ENCODE measurements at regions not wholly inside any gene's neighbourhood (a gene's known extent, or its start where the extent isn't known, plus 50 kb on each side); places are given as distances from the start of the nearest gene placed in this dataset.
A peak's percentile ranks its signal among the peaks of the same experiment; 100 is the strongest.

GRCh38 chr10:25661632-25662031 lies 272.4 kb upstream of the MYO3A start:
- DNase-seq: no peak

- no peak for DNase-seq
Observed at GRCh38 chr10:25666276-25666675, 267.8 kb upstream of the MYO3A start.

GRCh38 chr10:25675204-25675603 lies 258.8 kb upstream of the MYO3A start:
- DNase-seq: no peak

GRCh38 chr10:25675615-25676014 lies 258.4 kb upstream of the MYO3A start:
- DNase-seq: no peak

- no peak for DNase-seq
Observed at GRCh38 chr10:25678220-25678619, 255.8 kb upstream of the MYO3A start.

- no peak for DNase-seq
Observed at GRCh38 chr10:25678666-25679065, 255.4 kb upstream of the MYO3A start.

GRCh38 chr10:25682203-25682851 lies 251.7 kb upstream of the MYO3A start:
- DNase-seq: peak; percentile 9

GRCh38 chr10:25683344-25683743 lies 250.7 kb upstream of the MYO3A start:
- no peak for DNase-seq

- DNase-seq: no peak
Observed at GRCh38 chr10:25687521-25687920, 246.5 kb upstream of the MYO3A start.

- no peak for DNase-seq
Observed at GRCh38 chr10:25689346-25690100, 244.5 kb upstream of the MYO3A start.

GRCh38 chr10:25692761-25693160 lies 241.3 kb upstream of the MYO3A start:
- no peak for DNase-seq

- DNase-seq: no peak
Observed at GRCh38 chr10:25694206-25694933, 239.7 kb upstream of the MYO3A start.

- no peak for DNase-seq
Observed at GRCh38 chr10:25694971-25695370, 239.1 kb upstream of the MYO3A start.

GRCh38 chr10:25695586-25695985 lies 238.4 kb upstream of the MYO3A start:
- no peak for DNase-seq

GRCh38 chr10:25696013-25696708 lies 237.9 kb upstream of the MYO3A start:
- DNase-seq: no peak

GRCh38 chr10:25697412-25697811 lies 236.6 kb upstream of the MYO3A start:
- no peak for DNase-seq

GRCh38 chr10:25698638-25699037 lies 235.4 kb upstream of the MYO3A start:
- no peak for DNase-seq

GRCh38 chr10:25699631-25700030 lies 234.4 kb upstream of the MYO3A start:
- DNase-seq: no peak

GRCh38 chr10:25701652-25702051 lies 232.4 kb upstream of the MYO3A start:
- no peak for DNase-seq

GRCh38 chr10:25704622-25705021 lies 229.4 kb upstream of the MYO3A start:
- no peak for DNase-seq

- no peak for DNase-seq
Observed at GRCh38 chr10:25707572-25707971, 226.5 kb upstream of the MYO3A start.

GRCh38 chr10:25707976-25708671 lies 225.9 kb upstream of the MYO3A start:
- DNase-seq: no peak

- DNase-seq: no peak
Observed at GRCh38 chr10:25713894-25714240, 220.2 kb upstream of the MYO3A start.

Measured in NCI-H748 treated with DMSO at 0.1 percent for 48 hours (cell line).